Pulmonary artery endothelial cell (primary cell): ENCODE measurements at regions not wholly inside any gene's neighbourhood (a gene's known extent, or its start where the extent isn't known, plus 50 kb on each side); places are given as distances from the start of the nearest gene placed in this dataset.
"Not testable (repeated sequence)": the region's sequence is repeated elsewhere in the genome, so short reads cannot be mapped to it uniquely, and the experiment has no call there.

Experiments
- DNase-seq: peaks from one replicate; pipeline ENCODE4 v3.0.0-alpha.2; 2011; ENCODE audit warnings: low read depth, low spot score

GRCh38 chr2:20499387-20499786 is 52.5 kb downstream of the RHOB start:
- no peak for DNase-seq

- DNase-seq = no peak
These were observed 55.1 kb downstream of the RHOB start for GRCh38 chr2:20501974-20502373.

- DNase-seq = not testable (repeated sequence)
These were observed 55.6 kb downstream of the RHOB start for GRCh38 chr2:20502496-20502895.

DNA sequence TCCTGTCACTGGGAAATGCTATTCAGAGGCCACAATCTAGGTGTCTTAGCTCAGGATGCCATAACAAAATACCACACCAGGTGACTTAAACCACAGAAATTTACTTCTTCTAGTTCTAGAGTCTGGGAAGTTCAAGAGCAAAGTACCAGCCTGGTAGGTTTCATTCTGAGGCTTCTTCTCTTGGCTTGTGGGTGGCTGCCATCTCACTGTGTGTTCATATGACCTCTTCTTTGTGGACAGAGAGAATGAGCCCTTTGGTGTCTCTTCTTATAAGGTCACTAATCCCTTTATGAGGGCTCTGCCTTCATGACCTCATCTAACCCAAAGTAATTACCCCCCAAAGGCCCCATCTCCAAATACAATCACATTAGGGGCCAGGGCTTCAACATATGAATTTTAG is 57.3 kb downstream of the RHOB start:
- no peak for DNase-seq

DNA sequence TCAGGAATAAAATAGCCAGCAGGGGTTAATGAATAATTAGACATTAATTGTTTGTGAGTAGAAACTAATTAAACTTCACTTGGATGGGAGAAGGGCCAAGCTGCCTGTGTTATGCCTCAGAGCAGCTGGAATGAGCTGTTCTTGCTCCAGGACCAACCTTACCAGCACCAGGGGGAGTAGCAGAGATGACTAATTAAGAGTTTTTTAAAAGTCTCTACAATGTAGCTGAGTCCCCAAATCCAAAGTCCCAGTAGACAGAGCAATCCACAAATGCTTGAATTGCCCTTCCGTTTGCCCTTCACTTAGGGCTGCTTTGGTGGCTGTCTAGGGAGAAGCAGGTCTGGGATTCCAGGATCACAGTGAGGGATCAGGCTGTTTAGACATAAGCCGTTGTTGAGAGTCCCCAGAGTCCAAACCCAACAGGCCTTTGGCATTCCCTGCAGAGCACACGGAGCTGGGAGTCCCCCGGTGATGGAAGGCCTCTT is 59.4 kb downstream of the RHOB start:
- DNase-seq = no peak

DNA sequence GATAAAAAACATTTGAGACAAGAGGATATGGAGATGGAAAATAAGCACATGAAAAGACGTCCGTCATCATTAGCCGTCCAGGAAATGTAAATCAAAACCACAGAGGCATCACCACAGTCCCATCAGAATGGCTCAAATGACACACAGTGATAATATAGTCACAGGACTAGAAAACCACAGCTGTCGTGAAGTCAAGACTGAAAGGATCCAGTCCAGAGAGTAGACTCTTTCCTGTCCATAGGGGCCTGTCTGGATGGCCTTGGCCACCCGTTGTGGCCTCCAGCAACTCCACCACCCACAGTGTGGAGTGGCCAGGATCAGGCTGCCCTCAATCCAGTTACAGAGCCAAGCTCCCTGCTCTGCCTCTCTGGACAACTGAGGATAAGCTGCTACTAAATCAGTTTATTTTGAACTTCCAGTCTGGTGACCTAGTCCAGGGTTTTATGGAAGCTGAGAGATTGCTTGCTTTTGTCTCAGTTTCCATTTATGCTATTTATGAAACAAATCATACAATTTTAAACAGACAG is 60.4 kb downstream of the RHOB start:
- no peak for DNase-seq

- no peak for DNase-seq
These were observed 60.8 kb downstream of the RHOB start for GRCh38 chr2:20507711-20508110.

DNA sequence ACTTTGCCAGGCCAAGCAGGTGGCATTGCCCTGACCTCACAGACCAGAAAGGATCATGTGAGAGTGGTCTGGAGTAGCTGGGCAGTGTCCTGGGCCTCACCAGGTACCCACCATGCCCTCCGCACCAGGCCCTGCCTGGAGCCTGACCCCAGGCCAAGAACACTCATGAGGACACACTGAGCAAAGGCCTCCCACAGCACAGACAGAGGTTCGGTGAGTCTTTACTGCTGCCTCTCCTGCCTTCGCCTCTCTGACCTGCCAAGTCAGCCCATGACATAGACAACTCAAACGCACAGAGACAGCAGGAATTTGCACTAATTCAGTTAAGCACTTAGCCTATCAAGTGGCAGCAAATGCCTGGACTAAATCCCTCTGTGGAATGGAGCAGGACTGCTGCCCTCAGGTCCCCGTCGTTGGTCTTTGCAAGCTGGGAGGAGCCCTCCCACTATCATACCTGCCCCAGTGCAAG is 62.5 kb downstream of the RHOB start:
- no peak for DNase-seq

- no peak for DNase-seq
These were observed 63.1 kb downstream of the RHOB start for GRCh38 chr2:20509770-20510490.

GRCh38 chr2:20511130-20511529 is 64.3 kb downstream of the RHOB start:
- no peak for DNase-seq

DNA sequence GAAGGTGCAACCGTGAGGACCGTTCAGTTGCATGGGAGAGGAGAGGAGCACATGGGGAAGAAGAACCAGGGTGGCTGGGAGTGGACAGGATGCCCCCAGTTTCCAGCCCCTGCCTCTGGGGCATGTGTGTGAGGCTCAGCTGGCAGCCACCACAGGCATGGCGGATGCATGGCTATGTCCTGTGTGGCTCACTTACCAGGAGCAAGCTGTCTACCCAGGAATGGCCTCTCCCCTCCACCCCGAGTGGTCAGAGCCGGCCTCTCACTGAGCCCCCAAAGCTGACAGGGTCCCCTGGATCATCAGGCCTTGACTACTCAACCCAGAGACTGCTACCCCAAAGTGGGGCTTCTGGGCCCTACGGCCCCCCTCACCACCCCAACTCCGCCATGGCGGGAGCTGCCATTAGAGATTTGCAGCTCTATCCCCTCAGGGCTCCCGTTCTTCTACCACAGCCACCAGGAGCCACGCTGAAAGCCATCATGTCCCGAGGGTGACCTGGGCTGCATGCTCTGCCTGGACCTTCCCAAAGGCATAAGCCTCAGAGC is 65.3 kb downstream of the RHOB start:
- DNase-seq = no peak

- DNase-seq = no peak
These were observed 67.1 kb downstream of the RHOB start for GRCh38 chr2:20513946-20514345.

DNA sequence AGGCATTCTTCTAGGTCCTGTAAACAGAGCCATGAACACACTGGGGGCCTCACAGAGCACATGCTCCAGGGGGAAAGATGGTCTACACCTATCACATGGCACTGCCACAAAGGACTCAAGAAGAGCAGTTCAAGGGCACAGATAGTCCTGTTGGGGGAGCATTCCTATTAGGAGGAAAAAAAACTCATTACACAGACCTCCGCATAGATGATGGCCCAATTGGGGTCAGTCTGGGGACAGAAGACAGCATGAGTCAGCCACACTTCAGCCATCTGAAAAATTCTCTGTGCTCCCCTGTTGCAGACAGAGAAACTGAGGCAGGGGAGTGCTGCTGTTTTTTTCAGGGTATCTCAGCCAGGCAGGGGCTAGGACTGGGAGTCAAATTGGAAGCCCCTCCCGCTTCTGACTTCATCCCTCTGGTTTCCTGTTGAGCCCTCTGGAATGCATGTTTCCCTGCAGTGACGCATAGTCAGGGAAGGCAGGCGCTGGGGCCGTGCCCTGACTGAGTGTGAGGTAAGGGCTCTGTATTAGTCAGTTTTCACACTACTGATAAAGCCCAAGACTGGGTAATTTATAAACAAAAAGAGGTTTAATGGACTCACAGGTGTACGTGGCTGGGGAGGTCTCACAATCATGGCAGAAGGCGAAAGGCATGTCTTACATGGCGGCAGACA is 67.9 kb downstream of the RHOB start:
- peak; percentile 95 for DNase-seq

DNA sequence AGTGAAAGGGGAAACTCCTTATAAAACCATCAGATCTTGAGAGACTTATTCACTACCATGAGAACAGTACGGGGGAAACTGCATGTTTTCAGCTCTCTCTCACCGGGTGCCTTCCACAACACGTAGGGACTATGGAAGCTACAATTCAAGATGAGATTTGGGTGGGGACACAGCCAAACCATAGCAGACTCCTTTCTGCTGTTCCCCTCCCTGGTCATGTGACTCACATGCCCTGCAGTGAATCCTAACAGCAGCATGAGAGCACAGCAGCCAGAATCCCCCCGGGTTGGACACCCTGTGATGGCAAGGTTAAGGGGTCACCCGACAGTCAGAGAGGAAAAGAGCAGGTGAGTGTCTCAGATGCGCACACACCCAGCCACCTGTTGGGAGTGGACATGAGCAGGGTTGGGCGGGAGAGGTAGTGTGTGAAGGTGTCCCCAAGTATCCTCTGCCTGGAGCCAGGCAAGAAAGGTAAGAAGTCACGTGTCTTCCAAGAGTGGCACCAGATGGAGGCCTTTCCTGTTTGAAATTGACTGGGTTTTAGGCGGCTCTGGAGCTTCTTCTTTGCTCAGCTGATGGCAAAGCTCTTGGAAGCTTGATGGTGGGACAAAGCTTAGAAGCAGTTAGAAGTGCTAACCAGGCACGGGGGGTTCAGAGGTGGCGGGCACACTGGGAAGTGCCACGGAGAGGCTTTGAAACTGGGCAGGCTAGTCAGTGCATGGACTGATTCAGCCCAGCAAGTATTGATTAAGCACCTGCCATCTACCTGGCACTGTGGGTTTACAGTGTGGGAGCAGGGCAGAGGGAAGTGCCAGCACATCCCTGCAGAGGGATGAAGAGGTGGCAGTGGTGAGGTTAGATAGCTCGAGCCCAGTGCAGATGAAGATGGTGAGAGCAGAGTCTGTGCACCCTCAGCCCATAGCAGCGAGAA is 68.7 kb downstream of the RHOB start:
- no peak for DNase-seq

DNA sequence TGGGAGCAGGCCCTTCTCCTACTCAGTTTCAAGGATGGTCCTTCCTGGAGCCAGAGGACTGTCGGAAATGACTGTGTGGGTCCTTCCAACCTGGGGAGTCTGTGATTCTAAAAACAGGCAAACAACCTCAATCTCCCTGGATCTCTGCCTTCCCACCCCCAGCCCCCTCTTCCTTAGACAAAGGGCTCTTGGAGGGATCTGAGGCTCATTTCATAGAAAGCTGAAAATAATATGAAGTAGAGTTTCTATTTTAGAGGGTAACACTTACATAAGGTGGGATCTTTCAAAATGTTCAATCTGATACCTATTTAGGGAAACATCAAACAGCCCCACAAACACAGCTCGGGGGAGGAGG is 69.4 kb downstream of the RHOB start:
- DNase-seq = no peak

- no peak for DNase-seq
These were observed 69.9 kb downstream of the RHOB start for GRCh38 chr2:20516646-20517341.

DNA sequence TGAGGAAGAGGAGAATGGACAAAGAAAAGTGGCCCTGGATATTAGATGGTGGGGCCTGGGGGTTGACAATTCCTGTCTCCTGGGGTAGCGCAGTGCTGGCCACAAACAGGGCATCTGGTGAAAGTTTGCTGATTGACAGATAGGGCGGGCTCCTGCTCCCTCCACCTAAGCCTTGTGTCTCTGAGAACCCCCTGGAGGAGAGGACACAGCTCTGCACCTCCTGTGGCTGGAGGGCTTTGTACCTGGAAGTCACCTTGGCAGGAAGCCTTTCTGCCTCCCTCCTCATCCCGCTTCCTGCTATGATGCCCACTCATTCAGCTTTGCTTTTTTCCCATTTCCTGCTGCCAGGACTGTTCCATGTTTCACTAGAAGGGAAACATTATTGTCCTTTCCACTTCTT is 72.4 kb downstream of the RHOB start:
- DNase-seq = no peak

DNA sequence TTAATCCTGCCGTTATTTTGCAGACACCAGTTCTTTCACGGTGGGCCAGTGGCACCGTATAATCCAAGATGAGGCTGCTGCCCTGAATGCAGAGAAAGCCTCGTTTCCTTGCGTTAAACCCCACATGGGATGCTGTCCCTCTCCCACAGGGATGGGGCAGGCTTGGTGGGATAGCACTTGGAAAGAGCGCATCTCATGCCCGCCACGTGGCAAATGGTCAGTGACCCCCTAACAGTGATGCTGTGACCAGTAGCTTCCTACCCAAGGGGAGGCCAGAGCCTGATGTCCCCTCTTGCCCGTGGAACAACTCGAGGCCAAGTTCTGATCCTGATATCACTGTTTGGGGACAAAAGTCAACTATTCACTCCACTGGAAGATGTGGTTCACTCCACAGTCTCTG is 73.3 kb downstream of the RHOB start:
- DNase-seq = no peak

DNA sequence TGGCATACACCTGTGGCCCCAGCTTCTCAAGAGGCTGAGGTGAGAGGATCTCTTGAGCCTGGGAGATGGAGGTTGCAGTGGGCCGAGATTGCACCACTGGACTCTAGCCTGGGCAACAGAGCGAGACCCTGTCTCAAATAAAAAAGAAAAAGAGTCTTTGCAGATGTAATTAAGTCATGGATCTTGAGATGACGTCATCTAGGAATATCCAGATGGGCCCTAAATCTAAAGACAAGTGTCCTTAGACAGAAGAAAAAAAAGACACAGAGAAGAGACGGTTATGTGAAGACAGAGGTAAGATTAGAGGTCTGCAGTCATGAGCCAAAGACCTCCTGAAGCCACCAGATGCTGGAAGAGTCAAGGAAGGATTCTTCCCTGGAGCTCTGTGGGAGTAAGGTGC is 74.3 kb downstream of the RHOB start:
- no peak for DNase-seq

GRCh38 chr2:20521682-20522189 is 74.9 kb downstream of the RHOB start:
- no peak for DNase-seq
